Hepatic stellate cell (primary cell): ENCODE measurements at regions not wholly inside any gene's neighbourhood (a gene's known extent, or its start where the extent isn't known, plus 50 kb on each side); places are given as distances from the start of the nearest gene placed in this dataset.

Source experiments
- DNase-seq: peaks from one replicate; pipeline ENCODE4 v3.0.0; 2011; ENCODE audit warnings: low spot score

DNA sequence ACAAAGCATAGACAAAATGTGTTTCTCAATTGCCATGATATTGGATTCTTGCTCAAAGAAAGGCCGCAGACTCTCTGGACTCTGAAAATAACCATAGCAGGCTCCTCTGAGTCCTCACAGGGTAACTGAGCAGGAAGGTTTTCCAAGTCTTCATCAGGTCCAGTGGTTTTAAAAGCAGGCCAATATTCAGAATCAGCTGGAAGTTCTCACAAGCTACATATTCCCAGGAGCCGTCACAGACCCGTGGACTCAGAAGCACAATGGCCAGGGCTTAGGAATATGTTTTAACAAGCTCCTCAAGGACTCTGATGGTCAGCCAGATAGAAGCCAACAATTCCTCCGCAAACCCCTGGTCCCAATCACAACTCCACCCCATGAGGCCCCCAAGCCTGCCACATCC lies 256.1 kb upstream of the ADAMTS9 start:
- no peak for DNase-seq

DNA sequence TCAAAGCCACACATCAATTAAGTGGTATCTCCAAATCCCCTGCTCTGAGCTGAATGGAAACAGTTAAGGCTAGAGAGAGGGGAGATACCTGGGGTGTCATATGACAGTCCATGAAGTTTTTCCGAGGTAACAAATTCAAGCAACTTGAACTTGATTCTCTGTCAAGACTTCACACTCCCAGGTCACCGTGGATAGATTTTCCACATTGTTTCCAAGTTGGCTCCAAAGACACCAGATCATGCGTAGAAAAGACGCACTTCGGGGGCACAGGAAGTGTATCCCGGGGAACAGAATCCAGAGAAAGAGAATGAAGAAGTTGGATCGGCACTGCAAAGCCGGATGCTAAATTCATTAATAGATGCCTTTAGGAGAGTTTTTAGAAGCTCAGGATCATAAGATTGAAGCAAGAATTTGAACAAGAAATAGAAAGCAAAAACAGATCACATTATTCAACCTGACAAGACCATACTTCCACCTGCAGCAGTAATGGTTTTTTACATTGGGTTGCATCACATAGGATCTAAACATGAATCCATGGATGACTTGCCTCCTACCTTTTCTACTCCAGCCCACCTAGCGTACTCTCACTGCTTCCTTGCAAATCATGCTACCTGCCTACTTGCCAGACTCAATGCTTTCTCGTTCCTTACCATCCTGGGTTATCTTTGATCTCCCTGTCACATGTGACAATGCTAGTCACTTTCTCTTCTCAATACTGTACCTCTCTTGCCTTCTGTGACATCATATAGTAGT lies 253.0 kb upstream of the ADAMTS9 start:
- DNase-seq: no peak

DNA sequence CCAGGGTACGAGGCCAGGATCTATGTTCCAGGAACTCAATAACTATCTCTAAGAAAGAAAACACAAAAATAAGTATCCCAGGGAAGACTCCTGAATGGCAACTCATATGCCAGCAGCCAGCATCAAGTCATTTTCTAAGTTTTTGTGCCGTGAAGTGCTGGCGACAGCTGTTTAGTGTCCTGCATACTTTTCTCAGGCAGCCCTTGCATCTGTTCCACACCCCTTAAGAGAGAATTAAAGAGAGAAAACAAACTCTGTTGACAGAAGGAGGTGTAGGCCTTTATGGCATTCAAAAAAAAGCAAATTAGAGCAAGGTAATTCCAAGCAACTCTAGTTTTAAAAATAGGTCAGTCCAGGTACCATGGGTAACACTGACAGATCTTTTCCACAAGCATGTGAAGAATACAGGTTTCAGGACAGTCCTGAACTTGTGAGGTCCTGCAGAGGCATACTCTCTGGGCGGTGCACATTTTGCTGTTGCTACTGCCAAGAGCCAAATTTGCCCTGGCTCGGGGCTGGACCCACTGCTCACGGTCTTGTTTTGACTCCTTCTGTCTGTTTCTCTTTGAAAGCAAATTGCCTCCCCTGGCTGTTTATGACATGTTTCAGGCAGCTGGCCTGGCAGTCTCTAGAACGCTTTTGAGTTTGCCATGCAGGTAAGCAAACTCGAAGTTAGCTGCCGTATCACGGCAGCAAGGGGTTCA lies 252.1 kb upstream of the ADAMTS9 start:
- DNase-seq: no peak

DNA sequence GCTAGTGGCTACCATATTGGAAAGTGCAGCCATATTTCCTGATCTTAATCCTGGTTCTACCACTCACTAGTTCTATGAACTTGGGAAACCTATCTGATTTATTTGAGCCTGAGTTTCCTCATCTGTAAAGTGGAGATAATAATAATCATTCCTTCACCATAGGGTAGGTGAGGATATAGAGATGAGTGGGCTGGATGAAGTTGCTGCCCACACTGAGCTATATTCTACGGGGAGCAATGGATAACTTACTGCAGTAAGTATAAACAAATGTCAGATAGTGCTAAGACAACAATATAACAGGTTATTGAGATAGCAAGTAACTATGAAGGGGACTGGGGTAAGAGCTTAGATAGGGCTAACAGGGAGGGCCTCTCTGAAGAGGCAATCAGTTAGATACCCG lies 251.5 kb upstream of the ADAMTS9 start:
- no peak for DNase-seq

DNA sequence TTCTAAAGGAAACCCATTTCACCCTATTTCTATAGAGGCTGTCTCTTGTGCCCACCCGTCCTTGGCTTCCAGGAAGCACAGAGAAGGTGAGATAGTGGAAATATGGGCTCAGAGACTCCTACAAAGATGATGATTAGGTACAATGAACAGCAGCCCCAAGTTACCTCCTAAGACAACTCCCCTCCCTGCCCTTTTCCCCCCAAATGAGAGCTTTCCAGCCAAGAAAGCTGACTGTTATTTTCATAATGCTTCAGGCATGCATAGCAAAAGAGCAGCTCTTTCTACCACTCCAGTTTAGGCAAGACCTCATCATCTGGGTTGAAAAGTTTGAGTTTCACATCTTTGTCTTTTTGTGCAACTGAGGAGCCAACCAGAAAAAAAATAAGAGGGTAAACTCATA lies 248.8 kb upstream of the ADAMTS9 start:
- DNase-seq: no peak

DNA sequence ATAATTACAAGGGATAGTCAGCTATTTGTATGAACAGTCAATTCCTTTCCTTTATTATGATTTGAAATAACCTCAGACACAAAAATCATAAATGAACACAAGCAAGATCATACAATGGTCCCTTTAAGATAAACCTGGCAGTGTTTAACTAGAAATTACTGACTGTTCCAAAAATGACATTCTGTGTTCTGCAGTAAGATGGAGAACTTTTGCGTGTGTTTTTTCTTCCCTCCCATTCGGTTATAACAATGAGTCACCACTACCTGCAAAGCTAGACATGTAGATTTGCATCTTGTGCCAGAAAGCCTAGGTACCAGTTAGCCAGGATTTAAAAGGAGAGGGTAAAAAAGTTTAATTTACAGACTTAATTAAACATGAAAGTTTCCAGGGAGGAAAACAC lies 248.2 kb upstream of the ADAMTS9 start:
- DNase-seq: no peak

DNA sequence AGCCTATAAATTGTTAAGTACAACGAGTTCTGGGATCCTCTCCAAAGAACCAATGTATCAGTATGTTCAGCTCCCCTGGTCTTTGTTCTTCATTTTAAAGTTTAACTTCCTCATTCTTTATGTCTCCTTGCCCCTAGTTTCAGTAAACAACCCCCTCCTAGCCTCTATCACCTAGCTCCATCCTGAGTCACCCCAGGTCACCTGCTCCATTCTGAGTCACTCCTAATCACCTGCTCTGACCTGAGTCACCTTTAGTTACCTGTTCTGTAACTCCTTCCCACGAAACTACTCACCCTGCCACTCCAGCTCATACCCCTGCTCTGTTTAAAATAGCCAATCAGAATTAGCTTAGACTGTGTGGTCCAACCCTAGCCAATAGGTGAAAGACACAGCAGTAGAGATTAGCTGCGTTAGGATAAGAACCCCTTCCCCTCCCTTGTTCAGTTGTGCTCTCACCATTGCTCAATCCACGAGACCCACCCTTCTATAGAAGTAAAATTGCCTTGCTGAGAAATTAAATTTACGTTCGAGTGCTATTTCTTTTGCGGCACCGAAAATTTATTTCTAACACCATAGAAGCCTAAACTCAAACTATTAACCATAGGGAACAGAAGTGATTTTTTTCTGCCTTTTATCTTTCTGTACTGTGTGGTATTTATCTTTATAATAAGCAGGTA lies 245.0 kb upstream of the ADAMTS9 start:
- DNase-seq: no peak

DNA sequence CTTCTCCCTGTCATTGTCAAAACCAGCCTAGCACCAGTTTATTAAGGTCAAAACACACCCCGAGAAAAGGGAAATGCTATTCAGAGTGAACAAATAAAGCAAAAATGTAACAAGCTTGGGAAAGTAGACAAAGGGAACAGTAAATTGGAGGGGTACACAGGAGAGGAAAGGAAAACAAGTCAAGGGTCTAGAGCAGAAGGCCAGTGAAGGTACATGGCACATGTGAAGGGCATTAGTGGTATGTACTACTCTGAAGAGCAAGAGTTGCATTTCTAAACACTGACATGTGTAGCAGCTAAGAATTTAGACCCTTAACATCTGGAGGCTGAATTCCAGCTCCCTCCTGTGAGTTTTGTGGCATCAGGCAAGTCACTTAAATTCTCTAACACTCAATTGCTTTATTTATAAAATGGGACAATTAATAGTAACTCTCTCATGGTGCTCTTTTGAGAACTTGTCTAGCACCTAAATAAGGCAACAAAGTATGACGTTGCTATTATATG lies 244.3 kb upstream of the ADAMTS9 start:
- no peak for DNase-seq

DNA sequence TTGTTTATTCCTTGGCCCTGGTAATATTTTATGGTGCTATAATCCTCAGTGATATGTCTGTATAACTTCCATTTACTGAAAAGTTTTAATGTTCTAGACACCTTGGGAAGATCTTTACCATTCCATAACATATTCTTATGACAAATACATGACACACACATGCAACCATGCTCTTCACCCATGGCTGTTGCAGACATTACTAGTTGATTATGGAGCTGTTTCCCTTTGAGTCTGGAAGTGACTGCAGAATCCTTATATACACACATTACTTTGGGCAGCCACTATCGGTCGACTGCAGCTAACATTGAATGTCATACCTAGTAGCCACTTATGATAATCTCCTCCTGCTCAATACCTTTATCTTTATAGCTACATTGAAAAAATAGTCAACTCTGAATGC lies 243.1 kb upstream of the ADAMTS9 start:
- no peak for DNase-seq

DNA sequence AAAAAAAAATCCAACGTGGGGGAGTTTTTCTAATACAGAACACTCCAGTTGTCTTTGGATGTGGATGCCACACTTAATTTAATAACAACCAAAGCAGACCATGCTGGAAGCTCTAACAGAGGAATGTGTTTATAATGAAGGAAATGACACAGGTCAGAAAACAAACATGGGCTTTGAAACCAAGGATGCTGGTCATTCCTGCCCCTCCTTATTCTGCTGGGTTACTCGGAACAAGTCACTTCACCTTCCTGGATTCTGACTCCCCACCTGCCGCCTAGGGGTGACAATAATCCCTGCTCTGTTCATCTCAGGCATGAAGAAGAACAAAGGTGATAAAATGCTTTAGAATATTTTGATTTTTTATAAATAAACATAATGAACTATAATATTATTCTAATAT lies 240.9 kb upstream of the ADAMTS9 start:
- no peak for DNase-seq

DNA sequence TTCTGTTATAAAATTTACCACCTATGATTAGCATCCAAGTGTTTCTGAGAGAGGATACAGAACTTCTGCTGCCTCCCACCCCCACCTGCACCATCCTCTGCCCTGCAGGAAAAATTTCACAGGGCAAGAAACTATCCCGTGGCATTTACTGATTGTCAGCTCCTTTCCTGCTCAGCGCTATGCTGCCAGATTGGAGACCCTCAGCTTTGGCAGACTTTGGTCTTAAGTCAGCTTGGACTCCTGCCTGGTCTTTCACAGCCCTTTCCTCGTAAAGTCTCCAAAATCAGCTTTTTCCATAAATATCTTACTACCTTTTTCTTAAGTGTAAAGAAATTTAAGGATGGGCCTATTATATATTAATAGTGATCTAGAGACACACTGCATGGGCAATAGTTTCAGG lies 239.9 kb upstream of the ADAMTS9 start:
- DNase-seq: no peak

DNA sequence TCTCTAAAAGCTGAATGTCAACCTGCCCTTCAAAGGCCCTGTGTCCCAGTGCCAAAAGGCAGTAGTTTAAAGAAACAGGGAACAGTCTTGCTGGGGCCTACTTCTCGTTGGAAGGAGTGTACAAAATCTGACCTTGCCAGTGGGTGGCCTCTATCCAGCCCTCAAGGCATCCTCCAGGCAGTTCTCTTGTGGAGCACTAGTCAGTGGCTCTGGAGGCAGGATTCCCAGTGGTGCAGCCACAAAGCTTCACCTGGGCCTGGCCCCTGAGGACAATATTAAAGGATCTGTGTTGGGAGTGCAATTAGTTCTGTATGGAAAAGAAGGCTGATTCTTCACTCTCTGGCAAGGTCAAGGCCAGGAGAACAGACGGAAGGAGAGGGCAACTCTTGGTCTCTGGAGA lies 237.8 kb upstream of the ADAMTS9 start:
- no peak for DNase-seq

DNA sequence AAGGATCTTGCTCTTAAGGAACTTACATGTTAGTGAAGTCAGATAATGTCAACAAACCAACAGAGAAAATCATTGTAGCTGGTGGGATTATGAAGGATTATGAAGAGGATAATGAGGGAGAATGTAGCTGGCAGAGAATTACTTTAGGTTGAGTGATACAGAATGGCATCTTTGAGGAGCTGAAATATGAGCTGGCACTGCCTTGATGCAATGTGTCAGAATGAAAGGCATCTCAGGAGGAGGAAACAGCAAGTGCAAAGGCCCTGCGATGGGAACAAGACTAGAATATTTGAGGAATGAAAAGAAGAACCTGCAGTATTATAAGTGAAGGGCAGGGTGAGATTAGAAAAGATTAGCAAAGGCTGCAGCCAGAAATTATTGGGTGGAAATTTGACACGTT lies 237.2 kb upstream of the ADAMTS9 start:
- no peak for DNase-seq

DNA sequence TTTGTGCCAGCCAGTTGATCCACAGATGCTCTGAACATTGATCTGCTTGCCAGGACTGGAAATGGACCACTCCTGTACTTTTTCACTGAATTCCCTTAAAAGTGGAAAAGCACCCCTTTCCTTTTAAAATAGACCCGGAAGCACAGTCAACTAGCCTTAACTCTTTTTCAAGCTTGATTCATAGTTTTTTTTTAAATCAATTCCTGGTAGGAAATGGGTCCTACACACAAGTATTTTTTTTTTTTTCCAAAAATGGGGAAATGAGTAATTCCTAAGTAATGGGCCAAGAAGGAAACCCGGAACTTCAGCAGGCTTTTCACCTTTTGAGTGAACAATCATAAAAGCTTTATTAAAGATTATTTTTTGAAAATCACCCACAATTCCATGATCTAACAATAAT lies 234.4 kb upstream of the ADAMTS9 start:
- no peak for DNase-seq

DNA sequence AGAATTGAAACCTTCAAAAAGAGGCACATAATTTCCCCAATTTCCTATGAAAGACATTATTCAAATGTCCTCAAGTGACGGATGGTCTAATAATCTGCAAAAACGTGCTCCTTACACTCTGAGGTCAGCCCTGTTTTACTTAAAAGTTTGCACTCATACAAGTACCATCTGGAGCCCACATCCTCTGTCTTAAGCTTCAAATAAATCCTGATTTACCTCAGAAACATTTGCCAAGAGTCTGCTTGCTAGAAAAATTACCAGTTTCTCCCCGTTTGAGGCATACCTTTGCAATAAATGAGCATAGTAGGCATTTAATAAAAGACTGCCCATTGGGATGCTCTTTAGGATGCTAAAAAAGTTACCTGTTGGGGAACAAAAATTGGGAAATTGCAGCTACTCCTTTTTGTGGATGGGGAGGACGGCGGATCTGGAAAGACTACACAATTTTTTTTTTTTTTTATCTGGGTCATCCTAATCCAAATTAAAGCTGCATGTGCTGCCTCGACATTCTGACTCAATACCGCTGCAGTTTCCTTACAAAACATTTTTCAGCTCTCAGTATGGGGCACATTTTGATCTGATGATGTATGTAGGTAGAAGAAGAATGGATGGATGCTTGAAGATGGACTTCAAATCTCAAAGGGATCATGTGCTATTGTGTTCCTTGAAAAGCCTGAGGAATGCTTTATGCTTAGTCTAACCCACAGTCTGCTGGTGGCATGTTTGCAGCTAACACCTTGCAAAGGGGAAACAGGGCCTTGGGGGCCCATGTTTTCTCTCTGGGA lies 233.7 kb upstream of the ADAMTS9 start:
- no peak for DNase-seq

DNA sequence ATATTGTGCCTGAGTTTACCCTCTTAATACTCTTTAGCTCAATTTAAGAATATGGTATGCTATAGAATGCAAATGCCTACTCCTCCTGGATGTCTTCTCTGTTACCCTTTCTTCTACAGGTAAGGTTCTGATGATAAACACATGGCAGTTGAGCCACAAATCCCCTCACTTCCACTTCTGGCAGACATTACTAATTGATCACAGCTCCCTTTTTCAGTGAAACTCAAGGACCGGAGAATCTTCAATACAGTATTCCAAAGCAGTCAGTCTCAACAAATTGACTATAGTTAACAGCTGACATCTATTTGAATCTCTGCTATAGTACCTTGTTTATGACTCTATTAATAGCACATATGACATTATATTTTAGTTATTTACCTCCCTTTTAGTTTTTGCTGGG lies 232.1 kb upstream of the ADAMTS9 start:
- no peak for DNase-seq

DNA sequence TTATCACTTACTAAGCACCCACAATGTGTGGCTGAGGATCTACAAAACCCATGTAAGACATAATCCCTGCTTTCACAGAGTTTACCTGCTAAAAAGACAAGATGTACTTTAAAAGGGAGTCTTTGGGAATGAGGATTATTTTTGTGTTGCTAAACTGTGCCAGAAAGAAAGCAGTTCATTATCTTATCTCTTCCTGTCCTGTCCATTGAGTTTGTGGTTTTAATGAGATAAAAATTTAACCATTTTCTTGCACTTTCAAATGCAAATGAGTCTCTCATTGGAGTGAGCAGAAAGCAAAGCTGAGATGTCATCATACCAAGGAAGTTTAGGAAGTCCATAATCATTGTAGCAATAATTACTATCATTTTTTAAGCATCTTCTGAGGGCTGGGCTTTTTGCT lies 231.2 kb upstream of the ADAMTS9 start:
- DNase-seq: no peak

DNA sequence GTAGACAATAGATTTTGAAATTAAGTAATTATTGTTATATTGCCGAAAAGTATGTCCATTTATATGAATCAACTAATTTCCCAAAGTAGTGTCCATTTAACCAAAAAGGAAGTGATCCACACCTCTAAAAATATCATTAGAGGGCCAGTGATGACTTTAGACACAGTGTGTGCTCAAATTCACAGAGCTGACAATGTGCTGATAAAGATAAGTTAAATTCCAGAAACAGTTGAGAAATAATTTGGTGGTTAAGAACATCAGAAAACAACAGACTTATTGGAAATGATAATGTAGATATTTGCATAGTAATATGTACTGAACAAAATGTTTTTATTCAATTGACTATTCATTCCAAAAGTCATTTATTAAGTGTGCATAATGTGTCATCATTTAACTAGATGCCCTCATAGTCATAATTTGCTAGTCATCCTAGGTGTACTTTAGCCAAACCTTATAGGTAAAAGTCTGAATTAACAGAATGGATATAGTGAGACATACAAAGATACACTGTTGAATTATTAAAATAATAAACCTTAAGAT lies 230.2 kb upstream of the ADAMTS9 start:
- DNase-seq: no peak

DNA sequence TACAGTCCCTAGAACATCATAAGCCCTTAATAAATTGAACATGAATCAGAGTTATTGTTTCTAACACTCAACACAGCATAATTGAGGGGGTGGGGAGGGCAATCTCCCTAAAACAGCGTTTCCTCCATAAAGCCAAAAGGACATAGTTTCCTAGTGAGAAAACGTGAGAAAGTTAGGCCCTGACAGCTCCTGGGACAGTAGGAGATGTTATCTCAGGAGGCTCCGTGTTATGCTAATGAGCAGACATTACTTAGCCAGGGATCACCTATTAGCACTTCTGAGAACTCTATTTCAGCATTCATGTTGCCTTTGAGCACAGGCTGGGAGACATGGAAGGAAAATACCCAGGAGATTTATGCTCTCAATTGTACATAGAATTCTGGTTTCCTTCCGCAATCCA lies 229.1 kb upstream of the ADAMTS9 start:
- no peak for DNase-seq

DNA sequence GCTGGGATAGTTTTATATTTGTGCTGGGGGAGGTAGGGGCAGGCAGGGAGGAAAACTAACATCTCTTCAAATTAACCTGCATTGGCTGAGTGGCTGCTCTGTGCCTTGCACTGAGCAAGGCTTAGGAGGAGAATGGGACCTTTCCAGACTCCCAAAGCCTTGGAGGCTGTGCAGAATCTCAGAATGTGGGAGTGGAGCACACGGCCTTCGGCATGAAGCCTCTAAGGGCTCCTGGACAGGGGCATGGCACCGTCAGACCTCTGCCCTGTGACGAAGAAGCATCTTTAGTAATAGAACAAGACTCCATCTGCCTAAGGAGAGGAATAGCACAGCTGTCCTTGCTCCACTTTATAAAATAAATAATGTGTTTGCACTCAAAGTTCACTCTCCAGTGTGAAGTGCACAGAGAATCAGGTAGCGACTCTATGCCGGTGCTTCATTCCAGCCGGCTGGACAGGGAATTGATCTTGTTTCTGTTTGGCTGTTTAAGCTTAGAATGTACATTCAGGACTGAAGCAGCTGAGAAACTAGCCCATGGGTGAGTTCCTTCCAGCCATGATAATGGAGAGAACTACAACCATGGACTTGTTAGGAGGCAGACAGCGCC lies 228.5 kb upstream of the ADAMTS9 start:
- DNase-seq: no peak

DNA sequence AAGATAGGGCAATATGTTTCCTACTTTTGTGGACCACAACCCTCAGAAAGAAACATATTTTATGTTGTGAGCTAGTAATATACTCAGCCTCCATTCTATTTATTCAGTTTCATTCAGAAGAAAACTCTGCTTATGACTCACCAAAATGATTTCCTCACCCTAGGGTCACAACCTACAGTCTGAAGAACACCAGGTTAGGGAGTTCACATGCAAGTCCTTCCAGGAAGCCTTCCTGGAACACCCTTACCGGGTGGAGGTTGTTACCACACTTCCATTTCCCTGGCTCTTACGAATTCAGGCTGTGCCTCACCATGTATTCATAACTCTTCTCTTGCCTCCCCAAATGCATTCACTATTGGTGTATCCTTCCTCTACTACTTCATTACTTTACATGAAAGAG lies 228.0 kb upstream of the ADAMTS9 start:
- DNase-seq: no peak

DNA sequence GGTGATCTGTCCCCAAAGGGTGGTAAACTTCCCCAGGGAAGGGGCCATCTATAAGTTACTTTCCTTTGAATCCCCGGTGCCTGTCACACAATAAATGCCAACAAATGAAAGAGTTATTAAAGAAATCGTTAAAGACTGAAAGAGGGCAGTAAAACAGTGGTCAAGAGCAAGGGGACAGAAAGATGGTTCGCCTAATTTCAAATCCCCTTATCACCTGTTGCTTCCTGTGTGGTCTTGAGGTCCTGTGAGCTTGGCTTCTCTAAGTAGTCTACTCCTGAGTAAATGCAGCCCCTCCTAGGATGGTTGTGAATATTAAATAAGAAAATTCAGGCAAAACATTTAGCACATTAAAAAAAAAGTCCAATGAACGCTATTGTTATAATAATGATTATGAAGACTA lies 225.7 kb upstream of the ADAMTS9 start:
- DNase-seq: no peak
